ENCODE measurements at regions not wholly inside any gene's neighbourhood (a gene's known extent, or its start where the extent isn't known, plus 50 kb on each side); places are given as distances from the start of the nearest gene placed in this dataset.

GRCh38 chr20:29300579-29301551 lies 1956.6 kb upstream of the DEFB115 start (continued):
- TF ChIP-seq, protein P1, sequence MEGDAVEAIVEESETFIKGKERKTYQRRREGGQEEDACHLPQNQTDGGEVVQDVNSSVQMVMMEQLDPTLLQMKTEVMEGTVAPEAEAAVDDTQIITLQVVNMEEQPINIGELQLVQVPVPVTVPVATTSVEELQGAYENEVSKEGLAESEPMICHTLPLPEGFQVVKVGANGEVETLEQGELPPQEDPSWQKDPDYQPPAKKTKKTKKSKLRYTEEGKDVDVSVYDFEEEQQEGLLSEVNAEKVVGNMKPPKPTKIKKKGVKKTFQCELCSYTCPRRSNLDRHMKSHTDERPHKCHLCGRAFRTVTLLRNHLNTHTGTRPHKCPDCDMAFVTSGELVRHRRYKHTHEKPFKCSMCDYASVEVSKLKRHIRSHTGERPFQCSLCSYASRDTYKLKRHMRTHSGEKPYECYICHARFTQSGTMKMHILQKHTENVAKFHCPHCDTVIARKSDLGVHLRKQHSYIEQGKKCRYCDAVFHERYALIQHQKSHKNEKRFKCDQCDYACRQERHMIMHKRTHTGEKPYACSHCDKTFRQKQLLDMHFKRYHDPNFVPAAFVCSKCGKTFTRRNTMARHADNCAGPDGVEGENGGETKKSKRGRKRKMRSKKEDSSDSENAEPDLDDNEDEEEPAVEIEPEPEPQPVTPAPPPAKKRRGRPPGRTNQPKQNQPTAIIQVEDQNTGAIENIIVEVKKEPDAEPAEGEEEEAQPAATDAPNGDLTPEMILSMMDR (conservative IDR thresholded peaks at IDR 0.05; ENCODE audit: low read depth in 2 of 2), result no peak
- TF ChIP-seq NANOG (IDR thresholded peaks at IDR 0.05; ENCODE audit: borderline replicate concordance) (no peak), REST (IDR thresholded peaks at IDR 0.05; ENCODE audit: unreplicated experiment) (no peak), EZH2 (IDR thresholded peaks at IDR 0.05; ENCODE audit: low read depth, unreplicated experiment) (no peak), ZNF331 (CRISPR knock-in tag; IDR thresholded peaks at IDR 0.05; ENCODE audit: low read depth) (no peak), STAT1 (IDR thresholded peaks at IDR 0.05; ENCODE audit: unreplicated experiment) (no peak), EZH2phosphoT487 (IDR thresholded peaks at IDR 0.05; ENCODE audit: unreplicated experiment) (no peak)
- TF ChIP-seq, protein P2, sequence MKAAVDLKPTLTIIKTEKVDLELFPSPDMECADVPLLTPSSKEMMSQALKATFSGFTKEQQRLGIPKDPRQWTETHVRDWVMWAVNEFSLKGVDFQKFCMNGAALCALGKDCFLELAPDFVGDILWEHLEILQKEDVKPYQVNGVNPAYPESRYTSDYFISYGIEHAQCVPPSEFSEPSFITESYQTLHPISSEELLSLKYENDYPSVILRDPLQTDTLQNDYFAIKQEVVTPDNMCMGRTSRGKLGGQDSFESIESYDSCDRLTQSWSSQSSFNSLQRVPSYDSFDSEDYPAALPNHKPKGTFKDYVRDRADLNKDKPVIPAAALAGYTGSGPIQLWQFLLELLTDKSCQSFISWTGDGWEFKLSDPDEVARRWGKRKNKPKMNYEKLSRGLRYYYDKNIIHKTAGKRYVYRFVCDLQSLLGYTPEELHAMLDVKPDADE (IDR thresholded peaks at IDR 0.05), result no peak

DNA sequence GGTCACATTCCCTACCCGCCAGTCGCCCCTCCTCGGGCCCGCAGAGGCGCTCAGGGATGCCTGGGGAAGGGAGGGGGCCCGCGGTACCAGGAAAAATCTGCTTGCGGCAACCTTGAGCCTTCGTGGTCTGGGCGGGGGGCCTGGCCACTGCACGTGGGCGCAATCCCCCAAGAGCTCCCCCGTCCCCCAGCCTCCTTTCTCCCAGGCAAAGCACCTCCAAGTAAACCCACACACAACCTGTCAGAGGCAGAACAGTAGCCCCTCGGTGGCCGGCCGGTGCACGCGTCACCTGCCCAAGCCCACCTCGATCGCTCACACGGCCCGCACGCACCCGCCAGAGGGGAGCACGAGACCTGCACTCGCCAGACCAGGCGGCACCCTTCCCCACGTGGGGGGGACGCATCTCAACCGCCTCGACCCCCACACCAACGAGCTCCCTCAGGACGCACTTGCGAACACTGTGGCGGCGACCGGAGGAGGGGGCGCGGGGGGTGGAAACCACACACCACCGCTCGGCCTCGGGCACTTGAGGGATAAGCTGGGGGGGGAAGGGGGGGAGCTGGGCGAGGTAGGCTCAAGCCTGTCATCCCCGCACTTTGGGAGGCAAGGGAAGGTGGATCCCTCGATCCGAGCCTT lies 1955.7 kb upstream of the DEFB115 start:
- Mint-ChIP-seq H3K9me3 (peaks cover 59% of the 10 kb centered on the region), H3K27ac (no peak overlapping the region), H3K27me3 (ENCODE audit: insufficient read depth, low read depth, poor library complexity) (peaks cover 26% of the 10 kb centered on the region), H3K4me1 (no peaks in the 10 kb centered on the region; the same call in 2 of the 3 replicates), H3K36me3 (ENCODE audit: low read depth) (peaks cover 72% of the 10 kb centered on the region), H3K4me3 (no peak overlapping the region)
- peaks cover 21% of the 10 kb centered on the region; the same call in 1 of the 2 replicates for H3K27me3 ChIP-seq (ENCODE audit: insufficient read depth)
- H3K4me3 ChIP-seq, result no peak overlapping the region
- H3K36me3 ChIP-seq (ENCODE audit: insufficient read depth), result no peaks in the 10 kb centered on the region
- H4K20me1 ChIP-seq (replicated peaks; ENCODE audit: insufficient read depth), result no peaks in the 10 kb centered on the region
- H3K4me2 ChIP-seq, result no peak overlapping the region
- H3K9me2 ChIP-seq (ENCODE audit: insufficient read depth), result no peaks in the 10 kb centered on the region
- no peak for ATAC-seq
- DNase-seq (ENCODE audit: low spot score), result no peak
- H3K27ac ChIP-seq (ENCODE audit: low read depth), result no peak overlapping the region
- H2AFZ ChIP-seq, result no peak overlapping the region
- H3F3A ChIP-seq (replicated peaks; ENCODE audit: low read depth), result no peaks in the 10 kb centered on the region
- TF ChIP-seq JUNB (IDR thresholded peaks at IDR 0.05; ENCODE audit: unreplicated experiment) (no peak), CREB1 (CRISPR knock-in tag; IDR thresholded peaks at IDR 0.05; ENCODE audit: low read depth) (no peak), NANOG (IDR thresholded peaks at IDR 0.05; ENCODE audit: borderline replicate concordance) (no peak)
- TF ChIP-seq, protein P2 (IDR thresholded peaks at IDR 0.05), result no peak
- H3K79me2 ChIP-seq (replicated peaks; ENCODE audit: insufficient read depth), result no peaks in the 10 kb centered on the region
- no peaks in the 10 kb centered on the region for H3K4me1 ChIP-seq (ENCODE audit: insufficient read depth)
